ENCODE measurements at regions not wholly inside any gene's neighbourhood (a gene's known extent, or its start where the extent isn't known, plus 50 kb on each side); places are given as distances from the start of the nearest gene placed in this dataset.

GRCh38 chr10:105992928-105993327 is 1171.6 kb downstream of the SORCS1 start:
- H3K4me1 ChIP-seq: no peaks in the 10 kb centered on the region
- no peaks in the 10 kb centered on the region for H3K36me3 ChIP-seq
- TF ChIP-seq CTCF (IDR thresholded peaks at IDR 0.05): no peak
- no peaks in the 10 kb centered on the region for H3K9me3 ChIP-seq
- ATAC-seq: no peak
- intact Hi-C loops (cut with DNase I): no loop called here
- H3K27ac ChIP-seq: no peak overlapping the region
- DNase-seq: no peak
- no peak overlapping the region for H3K4me3 ChIP-seq
- no peaks in the 10 kb centered on the region for H3K27me3 ChIP-seq

GRCh38 chr10:105990529-105990928 is 1174.0 kb downstream of the SORCS1 start:
- no peak for TF ChIP-seq CTCF (IDR thresholded peaks at IDR 0.05)
- H3K27ac ChIP-seq: no peak overlapping the region
- no peak for DNase-seq
- intact Hi-C loops (cut with DNase I): no loop called here
- no peak overlapping the region for H3K4me3 ChIP-seq
- no peaks in the 10 kb centered on the region for H3K36me3 ChIP-seq
- no peaks in the 10 kb centered on the region for H3K27me3 ChIP-seq
- ATAC-seq: peak; percentile 27
- no peaks in the 10 kb centered on the region for H3K4me1 ChIP-seq
- H3K9me3 ChIP-seq: no peaks in the 10 kb centered on the region

GRCh38 chr10:105989995-105990394 is 1174.5 kb downstream of the SORCS1 start:
- Histone ChIP-seq H3K27me3 (no peaks in the 10 kb centered on the region), H3K36me3 (no peaks in the 10 kb centered on the region), H3K27ac (no peak overlapping the region), H3K4me3 (no peak overlapping the region), H3K4me1 (no peaks in the 10 kb centered on the region), H3K9me3 (no peaks in the 10 kb centered on the region)
- ATAC-seq (peak; percentile 36), DNase-seq (no peak)
- intact Hi-C loops (cut with DNase I): no loop called here
- TF ChIP-seq CTCF (IDR thresholded peaks at IDR 0.05): no peak

GRCh38 chr10:105988848-105989247 is 1175.7 kb downstream of the SORCS1 start:
- H3K27ac ChIP-seq: no peak overlapping the region
- H3K27me3 ChIP-seq: no peaks in the 10 kb centered on the region
- H3K4me3 ChIP-seq: no peak overlapping the region
- no peak for TF ChIP-seq CTCF (IDR thresholded peaks at IDR 0.05)
- H3K9me3 ChIP-seq: no peaks in the 10 kb centered on the region
- intact Hi-C loops (cut with DNase I): no loop called here
- ATAC-seq (no peak), DNase-seq (no peak)
- H3K36me3 ChIP-seq: no peaks in the 10 kb centered on the region
- H3K4me1 ChIP-seq: no peaks in the 10 kb centered on the region

GRCh38 chr10:105986912-105987635 is 1177.4 kb downstream of the SORCS1 start:
- intact Hi-C loops (cut with DNase I): no loop called here
- Histone ChIP-seq H3K27ac (no peak overlapping the region), H3K9me3 (no peaks in the 10 kb centered on the region), H3K27me3 (no peaks in the 10 kb centered on the region), H3K36me3 (no peaks in the 10 kb centered on the region), H3K4me3 (no peak overlapping the region), H3K4me1 (no peaks in the 10 kb centered on the region)
- no peak for TF ChIP-seq CTCF (IDR thresholded peaks at IDR 0.05)
- ATAC-seq (peak; percentile 47), DNase-seq (no peak)

GRCh38 chr10:105986486-105986885 is 1178.0 kb downstream of the SORCS1 start:
- DNase-seq: no peak
- no peak for TF ChIP-seq CTCF (IDR thresholded peaks at IDR 0.05)
- no peaks in the 10 kb centered on the region for H3K4me1 ChIP-seq
- no peaks in the 10 kb centered on the region for H3K27me3 ChIP-seq
- H3K36me3 ChIP-seq: no peaks in the 10 kb centered on the region
- intact Hi-C loops (cut with DNase I): no loop called here
- no peaks in the 10 kb centered on the region for H3K9me3 ChIP-seq
- ATAC-seq: no peak
- no peak overlapping the region for H3K4me3 ChIP-seq
- H3K27ac ChIP-seq: no peak overlapping the region
